Peyer's patch (tissue), 4 donors: ENCODE measurements at regions not wholly inside any gene's neighbourhood (a gene's known extent, or its start where the extent isn't known, plus 50 kb on each side); places are given as distances from the start of the nearest gene placed in this dataset.

Experiments
- DNase-seq, 3 donors: peaks; one replicate each; pipeline ENCODE4 v3.0.0-alpha.2; 2017 to 2019
- H3K27ac ChIP-seq, 4 donors: fragments of 200-600 bp; sonication (generic); one replicate each; pipeline ENCODE4 v1.5.1; 2016 to 2019
- H3K27me3 ChIP-seq, 2 donors: fragments of 200-600 bp; sonication (generic); one replicate each; pipeline ENCODE4 v1.5.1; 2019
- H3K36me3 ChIP-seq, 3 donors: fragments of 200-600 bp; sonication (generic); one replicate each; pipeline ENCODE4 v1.5.1; 2016 to 2019
- H3K4me1 ChIP-seq, 4 donors: fragments of 200-600 bp; sonication (generic); one replicate each; pipeline ENCODE4 v1.5.1; 2016 to 2019
- H3K4me3 ChIP-seq, 4 donors: fragments of 200-600 bp; sonication (generic); 1 replicate in 3 of 4; 2 replicates in 1 of 4; pipeline ENCODE4 v1.5.1; 2016 to 2019; ENCODE audit warnings: mild to moderate bottlenecking in 1 of 4
- H3K9me3 ChIP-seq, 4 donors: fragments of 200-600 bp; sonication (generic); one replicate each; pipeline ENCODE4 v1.5.1; 2016 to 2019; ENCODE audit warnings: mild to moderate bottlenecking in 1 of 4
- CTCF ChIP-seq, 6 experiments: fragments of 450-650 bp in 4 of 6; fragments of 200-600 bp in 2 of 6; sonication (generic) in 1 of 6; IDR thresholded peaks; one replicate each; pipeline ENCODE4 v1.5.1; 2017 to 2019; ENCODE audit warnings: antibody characterized with exemption in 6 of 6, mild to moderate bottlenecking in 3 of 6, moderate library complexity in 1 of 6
- POLR2A ChIP-seq, 2 donors: fragments of 450-650 bp; IDR thresholded peaks; one replicate each; pipeline ENCODE4 v1.5.1; 2017; ENCODE audit warnings: antibody characterized with exemption in 2 of 2, mild to moderate bottlenecking in 2 of 2, moderate library complexity in 2 of 2

GRCh38 chr6:121858986-121859385 is 423.5 kb downstream of the GJA1 start:
- DNase-seq: no peak
- TF ChIP-seq POLR2A (IDR thresholded peaks at IDR 0.05): no peak
- TF ChIP-seq CTCF (IDR thresholded peaks at IDR 0.05): no peak
- no peak overlapping the region for H3K4me3 ChIP-seq
- H3K4me1 ChIP-seq: no peaks in the 10 kb centered on the region
- no peaks in the 10 kb centered on the region for H3K36me3 ChIP-seq
- H3K27me3 ChIP-seq: no peaks in the 10 kb centered on the region
- H3K27ac ChIP-seq: no peak overlapping the region
- H3K9me3 ChIP-seq: no peaks in the 10 kb centered on the region

DNA sequence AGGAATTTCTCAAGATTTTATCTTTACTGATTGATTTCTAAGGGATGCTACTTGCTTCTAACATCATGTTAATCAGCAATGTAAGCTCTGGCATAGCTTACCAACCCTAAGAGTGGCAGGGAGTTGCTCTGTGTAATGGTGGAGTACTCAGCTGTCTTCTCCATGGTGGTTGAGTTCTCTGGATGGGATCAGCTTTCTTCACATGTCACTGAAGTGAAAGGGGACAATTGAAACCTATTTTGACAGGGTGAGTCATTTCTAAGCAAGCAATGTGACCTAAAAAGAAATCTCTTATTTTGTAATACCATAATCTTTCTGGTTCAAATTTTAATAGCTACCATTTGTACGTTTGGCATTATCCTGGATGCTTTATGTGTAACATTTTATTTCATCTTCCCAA is 430.4 kb downstream of the GJA1 start:
- H3K27ac ChIP-seq: no peak overlapping the region
- DNase-seq: no peak
- no peaks in the 10 kb centered on the region for H3K36me3 ChIP-seq
- TF ChIP-seq POLR2A (IDR thresholded peaks at IDR 0.05) (no peak), CTCF (IDR thresholded peaks at IDR 0.05) (no peak)
- H3K9me3 ChIP-seq: no peaks in the 10 kb centered on the region
- no peaks in the 10 kb centered on the region for H3K27me3 ChIP-seq
- no peak overlapping the region for H3K4me3 ChIP-seq
- H3K4me1 ChIP-seq: no peaks in the 10 kb centered on the region

DNA sequence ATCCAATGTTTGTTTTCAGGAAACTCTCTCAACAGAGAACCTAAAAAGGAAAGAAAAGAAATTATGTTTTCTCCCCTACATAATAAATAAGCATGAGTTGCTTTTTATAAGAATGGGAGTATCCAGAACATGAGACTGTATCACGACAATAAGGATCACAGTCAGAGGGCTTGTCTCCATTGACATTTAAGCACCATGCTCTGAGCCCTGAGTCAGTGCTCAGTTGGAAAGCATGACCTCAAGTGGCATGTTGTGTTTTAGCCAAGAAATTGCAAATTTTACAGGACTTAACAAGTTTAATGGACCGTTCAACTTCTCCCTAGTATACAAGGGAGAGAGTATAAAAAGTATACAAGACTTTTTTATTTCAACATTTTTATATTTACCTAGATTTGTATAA is 431.6 kb downstream of the GJA1 start:
- Histone ChIP-seq H3K4me1 (no peaks in the 10 kb centered on the region), H3K9me3 (peaks cover 0 to 4% (median 0%) of the 10 kb centered on the region in 4 donors), H3K27me3 (no peaks in the 10 kb centered on the region), H3K36me3 (no peaks in the 10 kb centered on the region), H3K4me3 (no peak overlapping the region), H3K27ac (no peak overlapping the region)
- TF ChIP-seq POLR2A (IDR thresholded peaks at IDR 0.05) (no peak), CTCF (IDR thresholded peaks at IDR 0.05) (no peak)
- no peak for DNase-seq

DNA sequence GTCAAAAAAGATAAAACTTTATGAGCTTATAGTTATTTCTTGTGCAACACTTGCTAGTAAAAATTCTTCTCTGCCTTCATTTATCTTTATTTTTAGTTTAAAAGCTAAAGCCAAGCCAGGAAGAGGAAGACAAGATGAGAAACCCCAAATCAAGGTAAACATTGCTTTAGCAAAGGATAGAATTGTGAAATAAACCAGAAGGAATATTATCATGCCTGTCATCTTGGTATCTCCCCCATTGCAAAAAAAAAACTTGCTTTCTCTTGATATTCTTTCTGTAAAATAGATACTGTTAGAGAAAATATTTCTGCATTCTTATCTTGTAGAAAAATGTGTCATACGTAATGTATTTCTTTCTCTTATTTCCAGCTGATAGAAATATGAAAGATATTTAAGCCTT is 432.8 kb downstream of the GJA1 start:
- TF ChIP-seq POLR2A (IDR thresholded peaks at IDR 0.05) (no peak), CTCF (IDR thresholded peaks at IDR 0.05) (no peak)
- no peak for DNase-seq
- H3K27me3 ChIP-seq: no peaks in the 10 kb centered on the region

GRCh38 chr6:121873595-121873994 is 438.1 kb downstream of the GJA1 start:
- no peak for DNase-seq
- H3K27me3 ChIP-seq: no peaks in the 10 kb centered on the region

More for the DNA sequence above, 432.8 kb downstream of the GJA1 start:
- Histone ChIP-seq H3K27ac (no peak overlapping the region), H3K36me3 (no peaks in the 10 kb centered on the region), H3K4me1 (no peaks in the 10 kb centered on the region), H3K4me3 (no peak overlapping the region), H3K9me3 (peaks cover 0 to 6% (median 0%) of the 10 kb centered on the region in 4 donors)

More at GRCh38 chr6:121873595-121873994, 438.1 kb downstream of the GJA1 start:
- no peak for TF ChIP-seq POLR2A (IDR thresholded peaks at IDR 0.05)
- no peak for TF ChIP-seq CTCF (IDR thresholded peaks at IDR 0.05)
- Histone ChIP-seq H3K4me1 (no peaks in the 10 kb centered on the region), H3K9me3 (peaks cover 0 to 6% (median 0%) of the 10 kb centered on the region in 4 donors), H3K4me3 (no peak overlapping the region), H3K36me3 (no peaks in the 10 kb centered on the region), H3K27ac (no peak overlapping the region)
